Neural progenitor cell (in vitro differentiated cells): ENCODE measurements at regions not wholly inside any gene's neighbourhood (a gene's known extent, or its start where the extent isn't known, plus 50 kb on each side); places are given as distances from the start of the nearest gene placed in this dataset.

ENCODE experiments used
- DNase-seq: peaks from one replicate; pipeline ENCODE4 v3.0.0-alpha.2; 2016; ENCODE audit warnings: low spot score
- H2AFZ ChIP-seq: fragments of 200-600 bp; sonication (generic); replicated peaks from 2 replicates; pipeline ENCODE4 v1.6.1; 2016; ENCODE audit warnings: antibody characterized with exemption
- H3F3A ChIP-seq: fragments of 200-600 bp; sonication (generic); 2 replicates; pipeline ENCODE4 v1.6.1; 2016; ENCODE audit warnings: antibody characterized with exemption, low read depth
- H3K27ac ChIP-seq: fragments of 200-600 bp; sonication (generic); 2 replicates; pipeline ENCODE4 v1.5.1; 2016; ENCODE audit warnings: mild to moderate bottlenecking
- H3K27me3 ChIP-seq: fragments of 200-600 bp; sonication (generic); 2 replicates; pipeline ENCODE4 v1.6.1; 2016; ENCODE audit warnings: mild to moderate bottlenecking, moderate library complexity
- H3K36me3 ChIP-seq: fragments of 200-600 bp; sonication (generic); 2 replicates; pipeline ENCODE4 v1.5.1; 2016
- H3K4me1 ChIP-seq: fragments of 200-600 bp; sonication (generic); 2 replicates; pipeline ENCODE4 v1.6.1; 2016; ENCODE audit warnings: mixed run types
- H3K4me2 ChIP-seq: fragments of 200-600 bp; sonication (generic); 2 replicates; pipeline ENCODE4 v1.6.1; 2016
- H3K4me3 ChIP-seq: fragments of 200-600 bp; sonication (generic); 2 replicates; pipeline ENCODE4 v1.5.1; 2016
- H3K79me2 ChIP-seq: fragments of 200-600 bp; sonication (generic); 2 replicates; pipeline ENCODE4 v1.6.1; 2016; ENCODE audit warnings: low read depth
- H3K9ac ChIP-seq: fragments of 200-600 bp; sonication (generic); 2 replicates; pipeline ENCODE4 v1.6.1; 2016
- H3K9me3 ChIP-seq: fragments of 200-600 bp; sonication (generic); 2 replicates; pipeline ENCODE4 v1.5.1; 2016; ENCODE audit warnings: low read depth
- H4K20me1 ChIP-seq: fragments of 200-600 bp; sonication (generic); 2 replicates; pipeline ENCODE4 v1.6.1; 2016; ENCODE audit warnings: low read depth
- H3K27ac Mint-ChIP-seq: 3 replicates; pipeline ENCODE4 v1.8.0; 2021; ENCODE audit warnings: mixed read lengths
- H3K27me3 Mint-ChIP-seq: 2 replicates; pipeline ENCODE4 v1.8.0; 2022; ENCODE audit warnings: low read depth, mild to moderate bottlenecking, inconsistent platforms, moderate library complexity, mixed read lengths; ENCODE audit not compliant: insufficient read depth
- H3K36me3 Mint-ChIP-seq: 3 replicates; pipeline ENCODE4 v1.8.0; 2021; ENCODE audit warnings: mixed read lengths
- H3K4me1 Mint-ChIP-seq: 3 replicates; pipeline ENCODE4 v1.8.0; 2021; ENCODE audit warnings: mixed read lengths
- H3K4me3 Mint-ChIP-seq: 3 replicates; pipeline ENCODE4 v1.8.0; 2021; ENCODE audit warnings: mild to moderate bottlenecking, moderate library complexity, mixed read lengths
- H3K9me3 Mint-ChIP-seq: 3 replicates; pipeline ENCODE4 v1.8.0; 2020; ENCODE audit warnings: mixed read lengths
- EZH2 ChIP-seq: fragments of 200-600 bp; sonication (generic); IDR thresholded peaks from 2 replicates; pipeline ENCODE4 v1.6.1; 2017; ENCODE audit warnings: antibody characterized with exemption, mild to moderate bottlenecking, moderate library complexity
- EZH2phosphoT487 ChIP-seq: fragments of 200-600 bp; sonication (generic); IDR thresholded peaks from 2 replicates; pipeline ENCODE4 v1.6.1; 2017; ENCODE audit warnings: antibody characterized with exemption
- TF ChIP-seq, protein P1 (sequence below): fragments of 200-600 bp; sonication (generic); IDR thresholded peaks from 2 replicates; pipeline ENCODE4 v1.5.1; 2017; ENCODE audit warnings: antibody characterized with exemption, mild to moderate bottlenecking

DNA sequence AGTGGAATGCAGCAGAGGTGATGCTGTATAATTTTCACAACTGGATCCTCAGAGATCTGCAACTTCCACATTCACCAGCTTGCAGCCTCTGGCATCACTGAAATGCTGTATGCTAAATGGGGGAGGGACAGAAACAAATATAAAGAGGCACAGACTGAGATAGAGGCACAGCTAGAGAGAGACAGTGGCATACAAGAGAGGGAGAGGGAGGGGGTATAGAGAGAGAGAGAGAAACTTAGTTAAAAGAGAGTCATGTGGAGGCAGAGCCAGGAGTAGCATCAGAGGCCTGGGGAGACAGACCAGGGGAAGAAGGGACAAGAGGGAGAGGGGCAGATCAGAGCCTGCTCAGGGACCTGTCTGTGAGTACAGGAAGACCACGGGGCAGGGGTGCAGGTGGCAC lies 84.5 kb upstream of the GRIK3 start:
- Mint-ChIP-seq H3K9me3 (no peaks in the 10 kb centered on the region), H3K36me3 (no peaks in the 10 kb centered on the region), H3K4me3 (no peak overlapping the region), H3K27me3 (peaks cover 8% of the 10 kb centered on the region), H3K4me1 (peaks cover 23% of the 10 kb centered on the region), H3K27ac (no peak overlapping the region)
- no peak overlapping the region for H3K27ac ChIP-seq
- TF ChIP-seq EZH2, result no peak
- TF ChIP-seq, protein P1, sequence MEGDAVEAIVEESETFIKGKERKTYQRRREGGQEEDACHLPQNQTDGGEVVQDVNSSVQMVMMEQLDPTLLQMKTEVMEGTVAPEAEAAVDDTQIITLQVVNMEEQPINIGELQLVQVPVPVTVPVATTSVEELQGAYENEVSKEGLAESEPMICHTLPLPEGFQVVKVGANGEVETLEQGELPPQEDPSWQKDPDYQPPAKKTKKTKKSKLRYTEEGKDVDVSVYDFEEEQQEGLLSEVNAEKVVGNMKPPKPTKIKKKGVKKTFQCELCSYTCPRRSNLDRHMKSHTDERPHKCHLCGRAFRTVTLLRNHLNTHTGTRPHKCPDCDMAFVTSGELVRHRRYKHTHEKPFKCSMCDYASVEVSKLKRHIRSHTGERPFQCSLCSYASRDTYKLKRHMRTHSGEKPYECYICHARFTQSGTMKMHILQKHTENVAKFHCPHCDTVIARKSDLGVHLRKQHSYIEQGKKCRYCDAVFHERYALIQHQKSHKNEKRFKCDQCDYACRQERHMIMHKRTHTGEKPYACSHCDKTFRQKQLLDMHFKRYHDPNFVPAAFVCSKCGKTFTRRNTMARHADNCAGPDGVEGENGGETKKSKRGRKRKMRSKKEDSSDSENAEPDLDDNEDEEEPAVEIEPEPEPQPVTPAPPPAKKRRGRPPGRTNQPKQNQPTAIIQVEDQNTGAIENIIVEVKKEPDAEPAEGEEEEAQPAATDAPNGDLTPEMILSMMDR, result no peak
- no peak for TF ChIP-seq EZH2phosphoT487
- H2AFZ ChIP-seq, result peak overlapping the region; percentile 57
- no peaks in the 10 kb centered on the region for H3K79me2 ChIP-seq
- H3F3A ChIP-seq, result peaks cover 13% of the 10 kb centered on the region
- H3K4me1 ChIP-seq, result peaks cover 22% of the 10 kb centered on the region
- no peaks in the 10 kb centered on the region for H4K20me1 ChIP-seq
- no peak for DNase-seq
- no peaks in the 10 kb centered on the region for H3K36me3 ChIP-seq
- H3K9me3 ChIP-seq, result no peaks in the 10 kb centered on the region
- H3K4me3 ChIP-seq, result no peak overlapping the region
- H3K27me3 ChIP-seq, result no peaks in the 10 kb centered on the region
- no peak overlapping the region for H3K9ac ChIP-seq
- H3K4me2 ChIP-seq, result no peak overlapping the region

DNA sequence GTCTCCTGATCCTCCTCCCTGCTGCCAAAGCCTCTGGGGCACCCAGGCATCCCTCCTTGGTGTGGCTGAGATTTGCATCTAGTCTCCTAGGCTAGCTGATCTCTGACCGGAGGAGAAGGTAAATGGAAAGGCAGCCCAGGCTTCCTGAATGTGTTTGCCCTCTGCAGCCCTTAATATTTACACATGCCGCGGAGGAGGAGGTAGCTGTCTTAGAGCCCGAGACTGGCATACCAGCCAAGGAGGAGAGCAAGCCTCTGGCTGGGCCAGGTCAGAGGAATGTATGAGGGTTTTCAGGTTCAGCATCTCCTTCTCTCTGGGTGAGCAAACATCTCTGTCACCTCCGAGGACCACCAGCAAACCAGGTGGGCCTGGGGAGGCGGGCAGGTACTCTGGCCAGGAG lies 86.0 kb upstream of the GRIK3 start:
- Mint-ChIP-seq H3K4me1 (peaks cover 23% of the 10 kb centered on the region), H3K27me3 (peaks cover 8% of the 10 kb centered on the region), H3K27ac (no peak overlapping the region), H3K4me3 (no peak overlapping the region), H3K36me3 (no peaks in the 10 kb centered on the region), H3K9me3 (no peaks in the 10 kb centered on the region)
- peaks cover 14% of the 10 kb centered on the region for H3F3A ChIP-seq
- H2AFZ ChIP-seq, result no peak overlapping the region
- no peak overlapping the region for H3K27ac ChIP-seq
- no peaks in the 10 kb centered on the region for H4K20me1 ChIP-seq
- no peak overlapping the region for H3K4me3 ChIP-seq
- TF ChIP-seq EZH2phosphoT487 (no peak), EZH2 (no peak)
- TF ChIP-seq, protein P1, result no peak
- peaks cover 24% of the 10 kb centered on the region for H3K4me1 ChIP-seq
- no peak overlapping the region for H3K9ac ChIP-seq
- H3K9me3 ChIP-seq, result no peaks in the 10 kb centered on the region
- no peaks in the 10 kb centered on the region for H3K36me3 ChIP-seq
- H3K79me2 ChIP-seq, result no peaks in the 10 kb centered on the region
- H3K4me2 ChIP-seq, result no peak overlapping the region
- no peaks in the 10 kb centered on the region for H3K27me3 ChIP-seq
- DNase-seq, result no peak

GRCh38 chr1:37123276-37124115 lies 89.2 kb upstream of the GRIK3 start:
- peak overlapping the region; percentile 52 for H3K4me2 ChIP-seq

More at GRCh38 chr1:37123276-37124115, 89.2 kb upstream of the GRIK3 start:
- H3K9me3 ChIP-seq, result no peaks in the 10 kb centered on the region
- H3K4me1 Mint-ChIP-seq, result peaks cover 17% of the 10 kb centered on the region
- no peak overlapping the region for H3K4me3 ChIP-seq
- DNase-seq, result peak; percentile 39
- no peaks in the 10 kb centered on the region for H3K36me3 ChIP-seq
- no peaks in the 10 kb centered on the region for H4K20me1 ChIP-seq
- no peaks in the 10 kb centered on the region for H3K9me3 Mint-ChIP-seq
- no peak overlapping the region for H2AFZ ChIP-seq
- no peaks in the 10 kb centered on the region for H3K36me3 Mint-ChIP-seq
- H3K79me2 ChIP-seq, result no peaks in the 10 kb centered on the region
- H3K27ac ChIP-seq, result peak overlapping the region; percentile 61
- H3K4me1 ChIP-seq, result peaks cover 24% of the 10 kb centered on the region
- peak overlapping the region; percentile 29 for H3K27ac Mint-ChIP-seq
- H3K27me3 Mint-ChIP-seq, result peaks cover 8% of the 10 kb centered on the region
- no peaks in the 10 kb centered on the region for H3K27me3 ChIP-seq
- no peak overlapping the region for H3K9ac ChIP-seq
- peak overlapping the region; percentile 37 for H3K4me3 Mint-ChIP-seq
- TF ChIP-seq EZH2phosphoT487 (no peak), EZH2 (no peak)
- TF ChIP-seq, protein P1, result no peak
- H3F3A ChIP-seq, result peaks cover 14% of the 10 kb centered on the region
